ENCODE measurements at regions not wholly inside any gene's neighbourhood (a gene's known extent, or its start where the extent isn't known, plus 50 kb on each side); places are given as distances from the start of the nearest gene placed in this dataset.

GRCh38 chr5:23649594-23649993, 142.2 kb downstream of the PRDM9 start (continued):
- TF ChIP-seq ZNF70 (CRISPR knock-in tag; IDR thresholded peaks at IDR 0.05) (no peak), ARNTL (CRISPR knock-in tag; IDR thresholded peaks at IDR 0.05; ENCODE audit: borderline replicate concordance, low read depth) (no peak)

- no peak for ATAC-seq
- TF ChIP-seq PATZ1 (CRISPR knock-in tag; IDR thresholded peaks at IDR 0.05; ENCODE audit: borderline replicate concordance): no peak
- no peak for TF ChIP-seq ESRRG (CRISPR knock-in tag; IDR thresholded peaks at IDR 0.05)
- TF ChIP-seq PPARA (CRISPR knock-in tag; IDR thresholded peaks at IDR 0.05; ENCODE audit: borderline replicate concordance): no peak
- TF ChIP-seq BACH2 (CRISPR knock-in tag; IDR thresholded peaks at IDR 0.05; ENCODE audit: borderline replicate concordance): no peak
- TF ChIP-seq ZFP30 (CRISPR knock-in tag; IDR thresholded peaks at IDR 0.05): no peak
- no peak for TF ChIP-seq TOX (CRISPR knock-in tag; IDR thresholded peaks at IDR 0.05; ENCODE audit: borderline replicate concordance)
- TF ChIP-seq ZNF565 (CRISPR knock-in tag; conservative IDR thresholded peaks at IDR 0.05; ENCODE audit: low read depth): no peak
- TF ChIP-seq POU6F1 (CRISPR knock-in tag; IDR thresholded peaks at IDR 0.05; ENCODE audit: borderline replicate concordance, low read depth): no peak
- TF ChIP-seq ZNF8 (CRISPR knock-in tag; IDR thresholded peaks at IDR 0.05): no peak
- TF ChIP-seq ZFP3 (CRISPR knock-in tag; IDR thresholded peaks at IDR 0.05): no peak
- no peak for TF ChIP-seq SNAI2 (CRISPR knock-in tag; IDR thresholded peaks at IDR 0.05)
- no peak for TF ChIP-seq ARNTL (CRISPR knock-in tag; IDR thresholded peaks at IDR 0.05; ENCODE audit: borderline replicate concordance, low read depth)
- TF ChIP-seq TCF4 (CRISPR knock-in tag; IDR thresholded peaks at IDR 0.05; ENCODE audit: borderline replicate concordance): no peak
- TF ChIP-seq CSDC2 (CRISPR knock-in tag; IDR thresholded peaks at IDR 0.05): no peak
- TF ChIP-seq TSHZ2 (CRISPR knock-in tag; IDR thresholded peaks at IDR 0.05): no peak
- TF ChIP-seq CSRNP3 (CRISPR knock-in tag; IDR thresholded peaks at IDR 0.05): no peak
- TF ChIP-seq CREB5 (CRISPR knock-in tag; IDR thresholded peaks at IDR 0.05; ENCODE audit: low read depth): no peak
- TF ChIP-seq ZNF70 (CRISPR knock-in tag; IDR thresholded peaks at IDR 0.05): no peak
- TF ChIP-seq ZC3H10 (CRISPR knock-in tag; IDR thresholded peaks at IDR 0.05): no peak
- TF ChIP-seq ISL1 (CRISPR knock-in tag; IDR thresholded peaks at IDR 0.05): no peak
These were observed 148.3 kb downstream of the PRDM9 start for GRCh38 chr5:23655674-23656073.

GRCh38 chr5:23675456-23675855, 168.0 kb downstream of the PRDM9 start:
- ATAC-seq: no peak
- TF ChIP-seq ZC3H10 (CRISPR knock-in tag; IDR thresholded peaks at IDR 0.05) (no peak), POU6F1 (CRISPR knock-in tag; IDR thresholded peaks at IDR 0.05; ENCODE audit: borderline replicate concordance, low read depth) (no peak), ARNTL (CRISPR knock-in tag; IDR thresholded peaks at IDR 0.05; ENCODE audit: borderline replicate concordance, low read depth) (no peak), ZNF70 (CRISPR knock-in tag; IDR thresholded peaks at IDR 0.05) (no peak), ESRRG (CRISPR knock-in tag; IDR thresholded peaks at IDR 0.05) (no peak), OSR1 (CRISPR knock-in tag; IDR thresholded peaks at IDR 0.05) (no peak), BACH2 (CRISPR knock-in tag; IDR thresholded peaks at IDR 0.05; ENCODE audit: borderline replicate concordance) (no peak), CSDC2 (CRISPR knock-in tag; IDR thresholded peaks at IDR 0.05) (no peak), ISL1 (CRISPR knock-in tag; IDR thresholded peaks at IDR 0.05) (no peak), ZNF565 (CRISPR knock-in tag; conservative IDR thresholded peaks at IDR 0.05; ENCODE audit: low read depth) (no peak), PATZ1 (CRISPR knock-in tag; IDR thresholded peaks at IDR 0.05; ENCODE audit: borderline replicate concordance) (no peak), ZNF8 (CRISPR knock-in tag; IDR thresholded peaks at IDR 0.05) (no peak), TCF4 (CRISPR knock-in tag; IDR thresholded peaks at IDR 0.05; ENCODE audit: borderline replicate concordance) (no peak), PPARA (CRISPR knock-in tag; IDR thresholded peaks at IDR 0.05; ENCODE audit: borderline replicate concordance) (no peak), CSRNP3 (CRISPR knock-in tag; IDR thresholded peaks at IDR 0.05) (no peak)

All from SK-N-SH treated with all-trans-retinoic acid at 6 μM for 48 hours (cell line).